Smooth muscle cell of the brain vasculature (primary cell): ENCODE measurements at regions not wholly inside any gene's neighbourhood (a gene's known extent, or its start where the extent isn't known, plus 50 kb on each side); places are given as distances from the start of the nearest gene placed in this dataset.
A peak's percentile ranks its signal among the peaks of the same experiment; 100 is the strongest.

Source experiments
- DNase-seq: peaks from one replicate; pipeline ENCODE4 v3.0.0-alpha.2; 2012; ENCODE audit warnings: low read depth, low spot score

- DNase-seq = no peak
Measured at GRCh38 chr9:2448193-2448738, 173.3 kb upstream of the VLDLR start.

- no peak for DNase-seq
Measured at GRCh38 chr9:2453106-2453505, 168.5 kb upstream of the VLDLR start.

GRCh38 chr9:2453701-2454100 is 167.9 kb upstream of the VLDLR start:
- no peak for DNase-seq

GRCh38 chr9:2459756-2460155 is 161.8 kb upstream of the VLDLR start:
- no peak for DNase-seq

- DNase-seq = peak; percentile 18
Measured at GRCh38 chr9:2461892-2462291, 159.7 kb upstream of the VLDLR start.

- DNase-seq = no peak
Measured at GRCh38 chr9:2464624-2465023, 157.0 kb upstream of the VLDLR start.

- no peak for DNase-seq
Measured at GRCh38 chr9:2465516-2465915, 156.1 kb upstream of the VLDLR start.

- no peak for DNase-seq
Measured at GRCh38 chr9:2465921-2466460, 155.6 kb upstream of the VLDLR start.

GRCh38 chr9:2466703-2467102 is 154.9 kb upstream of the VLDLR start:
- no peak for DNase-seq

- peak; percentile 80 for DNase-seq
Measured at GRCh38 chr9:2469681-2470221, 151.8 kb upstream of the VLDLR start.

GRCh38 chr9:2473681-2474080 is 147.9 kb upstream of the VLDLR start:
- no peak for DNase-seq

- peak; percentile 28 for DNase-seq
Measured at GRCh38 chr9:2477755-2478154, 143.8 kb upstream of the VLDLR start.

- no peak for DNase-seq
Measured at GRCh38 chr9:2478421-2478820, 143.2 kb upstream of the VLDLR start.

- DNase-seq = no peak
Measured at GRCh38 chr9:2479056-2479565, 142.5 kb upstream of the VLDLR start.

- no peak for DNase-seq
Measured at GRCh38 chr9:2480255-2480837, 141.2 kb upstream of the VLDLR start.

GRCh38 chr9:2481216-2481615 is 140.4 kb upstream of the VLDLR start:
- DNase-seq = no peak

- DNase-seq = no peak
Measured at GRCh38 chr9:2486988-2487387, 134.6 kb upstream of the VLDLR start.

GRCh38 chr9:2489838-2490314 is 131.7 kb upstream of the VLDLR start:
- no peak for DNase-seq

GRCh38 chr9:2492161-2492560 is 129.4 kb upstream of the VLDLR start:
- DNase-seq = no peak

GRCh38 chr9:2493109-2493508 is 128.5 kb upstream of the VLDLR start:
- DNase-seq = no peak

- no peak for DNase-seq
Measured at GRCh38 chr9:2493529-2493928, 128.1 kb upstream of the VLDLR start.

GRCh38 chr9:2494562-2494961 is 127.0 kb upstream of the VLDLR start:
- no peak for DNase-seq
